CD4-positive, alpha-beta memory T cell (primary cell): ENCODE measurements at regions not wholly inside any gene's neighbourhood (a gene's known extent, or its start where the extent isn't known, plus 50 kb on each side); places are given as distances from the start of the nearest gene placed in this dataset.
"Not testable (repeated sequence)": the region's sequence is repeated elsewhere in the genome, so short reads cannot be mapped to it uniquely, and the experiment has no call there.

Source experiments
- CTCF ChIA-PET: fragments of 350-600 bp; sonication (Branson Sonifier 250); formaldehyde crosslinking; loops from one replicate; lab custom pipeline; 2021; ENCODE audit warnings: inconsistent platforms; ENCODE audit not compliant: partially characterized antibody; lab: Charles Lee
- POLR2A ChIA-PET: fragments of 350-600 bp; sonication (Branson Sonifier 250); formaldehyde crosslinking; loops from one replicate; lab custom pipeline; 2021; ENCODE audit not compliant: partially characterized antibody; lab: Charles Lee
- DNase-seq, 5 donors: peaks; one replicate each; pipeline versions ENCODE4 v3.0.0 to v3.0.0-alpha.2; 2020 to 2022; ENCODE audit warnings: mixed read lengths in 1 of 5
- H3K27ac ChIP-seq: one replicate; pipeline ENCODE4 v1.7.0; 2013; ENCODE audit warnings: low read depth, low read length
- H3K27me3 ChIP-seq: 2 replicates; pipeline ENCODE4 v1.7.0; 2013; ENCODE audit warnings: mild to moderate bottlenecking, low read length, moderate library complexity; ENCODE audit not compliant: insufficient read depth
- H3K36me3 ChIP-seq: 2 replicates; pipeline ENCODE4 v1.7.0; 2013; ENCODE audit warnings: mild to moderate bottlenecking, low read length, moderate library complexity; ENCODE audit not compliant: insufficient read depth
- H3K4me1 ChIP-seq: 2 replicates; pipeline ENCODE4 v1.7.0; 2013; ENCODE audit warnings: mild to moderate bottlenecking, low read length, moderate library complexity; ENCODE audit not compliant: insufficient read depth
- H3K4me3 ChIP-seq, 2 donors: one replicate each; pipeline ENCODE4 v1.7.0; 2013; ENCODE audit warnings: low read length in 2 of 2, mild to moderate bottlenecking in 1 of 2
- H3K9me3 ChIP-seq, 2 donors: one replicate each; pipeline ENCODE4 v1.7.0; 2013; ENCODE audit warnings: low read length in 2 of 2, control low read depth in 1 of 2; ENCODE audit not compliant: control insufficient read depth in 1 of 2
- H3K27ac Mint-ChIP-seq, 7 donors: one replicate each; pipeline ENCODE4 v1.8.0; 2020 to 2021; ENCODE audit warnings: mixed read lengths in 7 of 7, mild to moderate bottlenecking in 6 of 7, inconsistent platforms in 3 of 7, moderate library complexity in 3 of 7
- H3K27me3 Mint-ChIP-seq, 2 donors: one replicate each; pipeline ENCODE4 v1.8.0; 2020 to 2021; ENCODE audit warnings: mixed read lengths in 2 of 2
- H3K36me3 Mint-ChIP-seq, 2 donors: one replicate each; pipeline ENCODE4 v1.8.0; 2020 to 2021; ENCODE audit warnings: mixed read lengths in 2 of 2, inconsistent platforms in 1 of 2, mild to moderate bottlenecking in 1 of 2
- H3K4me1 Mint-ChIP-seq, 4 donors: one replicate each; pipeline ENCODE4 v1.8.0; 2020 to 2021; ENCODE audit warnings: mixed read lengths in 4 of 4, mild to moderate bottlenecking in 1 of 4
- H3K4me3 Mint-ChIP-seq, 8 donors: one replicate each; pipeline ENCODE4 v1.8.0; 2020 to 2021; ENCODE audit warnings: mixed read lengths in 8 of 8, mild to moderate bottlenecking in 7 of 8, moderate library complexity in 6 of 8, inconsistent platforms in 3 of 8
- H3K9me3 Mint-ChIP-seq, 8 donors: one replicate each; pipeline ENCODE4 v1.8.0; 2020 to 2021; ENCODE audit warnings: mixed read lengths in 8 of 8, mild to moderate bottlenecking in 5 of 8, inconsistent platforms in 3 of 8, moderate library complexity in 1 of 8
- intact Hi-C: fragments of 100-400 bp; cut with micrococcal nuclease; formaldehyde crosslinking; loops from one replicate; pipeline ENCODE4 v1.15.1; 2023

- no peak overlapping the region for H3K4me3 ChIP-seq
- intact Hi-C loops = no loop called here
- no peaks in the 10 kb centered on the region for H3K4me1 ChIP-seq
- no peak overlapping the region for H3K27ac ChIP-seq
- Mint-ChIP-seq H3K4me1 (no peaks in the 10 kb centered on the region), H3K27ac (no peak overlapping the region), H3K27me3 (no peaks in the 10 kb centered on the region), H3K9me3 (peaks cover 0 to 10% (median 5%) of the 10 kb centered on the region in 8 donors), H3K36me3 (no peaks in the 10 kb centered on the region), H3K4me3 (no peak overlapping the region)
- CTCF ChIA-PET = no interaction called here
- H3K36me3 ChIP-seq = no peaks in the 10 kb centered on the region
- DNase-seq = no peak
- POLR2A ChIA-PET = no interaction called here
- no peaks in the 10 kb centered on the region for H3K9me3 ChIP-seq
- no peaks in the 10 kb centered on the region for H3K27me3 ChIP-seq
Observed at GRCh38 chr10:65265451-65265954, 1660.3 kb upstream of the LRRTM3 start.

GRCh38 chr10:65269551-65269950, 1656.3 kb upstream of the LRRTM3 start:
- H3K4me3 ChIP-seq, H3K27me3 ChIP-seq, H3K36me3 ChIP-seq, H3K9me3 ChIP-seq, H3K4me3 Mint-ChIP-seq, CTCF ChIA-PET, DNase-seq, H3K4me1 Mint-ChIP-seq, intact Hi-C loops, H3K36me3 Mint-ChIP-seq, H3K9me3 Mint-ChIP-seq, H3K4me1 ChIP-seq, H3K27ac Mint-ChIP-seq, H3K27ac ChIP-seq, H3K27me3 Mint-ChIP-seq, POLR2A ChIA-PET: not testable (repeated sequence)

DNA sequence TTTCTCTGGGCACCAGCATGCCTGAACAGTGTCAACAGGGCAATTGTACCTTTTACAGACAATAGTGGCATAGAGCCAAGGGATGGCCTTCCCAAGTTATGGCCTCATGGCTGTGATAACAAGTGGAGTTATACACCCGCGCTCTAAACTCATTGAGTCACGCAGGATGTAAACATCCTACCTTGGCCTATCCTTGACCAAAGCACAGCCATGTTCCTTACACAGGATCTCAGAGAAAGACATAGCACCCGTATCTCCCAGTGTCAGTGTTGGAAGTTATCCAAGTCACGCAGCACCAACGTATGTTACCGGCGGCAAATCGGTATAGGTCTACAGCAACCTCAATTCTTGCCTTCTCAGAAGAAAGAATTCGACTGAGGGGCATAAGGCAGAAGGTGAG, 1654.9 kb upstream of the LRRTM3 start:
- Histone ChIP-seq H3K4me1 (no peaks in the 10 kb centered on the region), H3K27ac (no peak overlapping the region), H3K27me3 (no peaks in the 10 kb centered on the region), H3K4me3 (no peak overlapping the region), H3K9me3 (no peaks in the 10 kb centered on the region), H3K36me3 (no peaks in the 10 kb centered on the region)
- Mint-ChIP-seq H3K27ac (no peak overlapping the region), H3K9me3 (peaks cover 0 to 5% (median 0%) of the 10 kb centered on the region in 8 donors), H3K4me1 (no peaks in the 10 kb centered on the region), H3K27me3 (no peaks in the 10 kb centered on the region), H3K4me3 (no peak overlapping the region), H3K36me3 (no peaks in the 10 kb centered on the region)
- ChIA-PET POLR2A (no interaction called here), CTCF (no interaction called here)
- intact Hi-C loops = no loop called here
- DNase-seq = no peak

- H3K27ac Mint-ChIP-seq = no peak overlapping the region
- no peaks in the 10 kb centered on the region for H3K4me1 Mint-ChIP-seq
- no peaks in the 10 kb centered on the region for H3K36me3 ChIP-seq
- POLR2A ChIA-PET = no interaction called here
- intact Hi-C loops = no loop called here
- no peak overlapping the region for H3K4me3 ChIP-seq
- H3K27ac ChIP-seq = no peak overlapping the region
- H3K9me3 Mint-ChIP-seq = peaks cover 0 to 5% (median under 1%) of the 10 kb centered on the region in 8 donors
- no peaks in the 10 kb centered on the region for H3K9me3 ChIP-seq
- CTCF ChIA-PET = no interaction called here
- no peak overlapping the region for H3K4me3 Mint-ChIP-seq
- H3K27me3 Mint-ChIP-seq = no peaks in the 10 kb centered on the region
- DNase-seq = no peak
- H3K36me3 Mint-ChIP-seq = no peaks in the 10 kb centered on the region
- H3K4me1 ChIP-seq = no peaks in the 10 kb centered on the region
- no peaks in the 10 kb centered on the region for H3K27me3 ChIP-seq
Observed at GRCh38 chr10:65273115-65273514, 1652.7 kb upstream of the LRRTM3 start.

DNA sequence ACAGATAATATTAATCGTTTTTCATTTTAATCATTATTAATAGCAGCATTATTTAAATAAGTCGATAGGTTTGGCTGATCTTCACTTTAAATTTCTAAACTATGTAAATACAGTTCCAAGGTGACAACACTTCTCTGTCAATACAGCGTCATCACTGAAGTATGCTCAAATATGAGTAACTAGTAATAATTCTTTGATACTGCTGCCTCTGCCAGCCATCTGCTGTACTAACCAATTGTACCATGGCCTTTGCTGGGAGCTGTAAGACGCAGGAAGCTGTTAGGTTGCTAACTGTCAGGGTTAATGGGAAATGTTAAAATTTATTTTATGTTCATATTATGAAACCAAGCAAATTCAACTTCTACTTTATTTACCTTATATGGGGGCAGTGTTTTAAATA, 1650.5 kb upstream of the LRRTM3 start:
- DNase-seq = no peak
- no peaks in the 10 kb centered on the region for H3K36me3 ChIP-seq
- Mint-ChIP-seq H3K27ac (no peak overlapping the region), H3K9me3 (peaks cover 0 to 13% (median 6%) of the 10 kb centered on the region in 8 donors), H3K4me3 (no peak overlapping the region), H3K4me1 (no peaks in the 10 kb centered on the region), H3K36me3 (no peaks in the 10 kb centered on the region), H3K27me3 (no peaks in the 10 kb centered on the region)
- no peak overlapping the region for H3K27ac ChIP-seq
- peaks cover 0 to 3% of the 10 kb centered on the region in 2 donors for H3K9me3 ChIP-seq
- no peaks in the 10 kb centered on the region for H3K27me3 ChIP-seq
- POLR2A ChIA-PET = no interaction called here
- CTCF ChIA-PET = no interaction called here
- H3K4me3 ChIP-seq = no peak overlapping the region
- no peaks in the 10 kb centered on the region for H3K4me1 ChIP-seq
- intact Hi-C loops = no loop called here

GRCh38 chr10:65284495-65285041, 1641.3 kb upstream of the LRRTM3 start:
- intact Hi-C loops = no loop called here
- Histone ChIP-seq H3K4me1 (no peaks in the 10 kb centered on the region), H3K4me3 (no peak overlapping the region), H3K27me3 (no peaks in the 10 kb centered on the region), H3K9me3 (no peaks in the 10 kb centered on the region), H3K36me3 (no peaks in the 10 kb centered on the region), H3K27ac (no peak overlapping the region)
- H3K36me3 Mint-ChIP-seq = no peaks in the 10 kb centered on the region
- peaks cover 3 to 23% (median 9%) of the 10 kb centered on the region in 8 donors for H3K9me3 Mint-ChIP-seq
- CTCF ChIA-PET = no interaction called here
- POLR2A ChIA-PET = no interaction called here
- no peak for DNase-seq
- H3K27me3 Mint-ChIP-seq = peaks cover 0 to 1% of the 10 kb centered on the region in 2 donors
- no peak overlapping the region for H3K4me3 Mint-ChIP-seq
- H3K27ac Mint-ChIP-seq = no peak overlapping the region
- H3K4me1 Mint-ChIP-seq = no peaks in the 10 kb centered on the region

DNA sequence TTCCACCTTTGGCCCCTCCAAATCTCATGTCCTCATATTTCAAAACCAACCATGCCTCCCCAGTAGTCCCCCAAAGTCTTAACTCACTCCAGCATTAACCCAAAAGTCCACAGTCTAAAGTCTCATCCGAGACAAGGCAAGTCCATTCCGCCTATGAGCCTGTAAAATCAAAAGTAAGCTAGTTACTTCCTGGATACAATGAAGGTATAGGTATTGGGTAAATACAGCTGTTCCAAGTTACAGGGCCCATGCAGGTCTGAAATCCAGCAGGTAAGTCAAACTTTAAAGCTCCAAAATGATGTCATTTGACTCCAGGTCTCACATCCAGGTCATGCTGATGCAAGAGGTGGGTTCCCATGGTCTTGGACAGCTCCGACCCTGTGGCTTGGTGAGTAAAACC, 1640.1 kb upstream of the LRRTM3 start:
- H3K36me3 Mint-ChIP-seq, H3K27ac ChIP-seq, CTCF ChIA-PET, H3K4me1 Mint-ChIP-seq, POLR2A ChIA-PET, H3K4me3 Mint-ChIP-seq, H3K36me3 ChIP-seq, H3K27ac Mint-ChIP-seq, DNase-seq, H3K4me1 ChIP-seq, H3K27me3 Mint-ChIP-seq, intact Hi-C loops, H3K27me3 ChIP-seq, H3K9me3 ChIP-seq, H3K4me3 ChIP-seq: not testable (repeated sequence)
- H3K9me3 Mint-ChIP-seq = peaks cover 3 to 24% (median 9%) of the 10 kb centered on the region in 8 donors

- H3K4me1 Mint-ChIP-seq = no peaks in the 10 kb centered on the region
- H3K27ac ChIP-seq = no peak overlapping the region
- H3K27me3 Mint-ChIP-seq = no peaks in the 10 kb centered on the region
- no peak overlapping the region for H3K4me3 Mint-ChIP-seq
- H3K27ac Mint-ChIP-seq = no peak overlapping the region
- CTCF ChIA-PET = no interaction called here
- H3K36me3 Mint-ChIP-seq = no peaks in the 10 kb centered on the region
- POLR2A ChIA-PET = no interaction called here
- no peak for DNase-seq
- H3K4me1 ChIP-seq = no peaks in the 10 kb centered on the region
- H3K9me3 ChIP-seq = no peaks in the 10 kb centered on the region
- peaks cover 0 to 10% (median 4%) of the 10 kb centered on the region in 8 donors for H3K9me3 Mint-ChIP-seq
- H3K27me3 ChIP-seq = no peaks in the 10 kb centered on the region
- intact Hi-C loops = no loop called here
- H3K4me3 ChIP-seq = no peak overlapping the region
- H3K36me3 ChIP-seq = no peaks in the 10 kb centered on the region
Observed at GRCh38 chr10:65291286-65291685, 1634.5 kb upstream of the LRRTM3 start.
